HG03439 (cell line): ENCODE measurements at regions not wholly inside any gene's neighbourhood (a gene's known extent, or its start where the extent isn't known, plus 50 kb on each side); places are given as distances from the start of the nearest gene placed in this dataset.
"Not testable (repeated sequence)": the region's sequence is repeated elsewhere in the genome, so short reads cannot be mapped to it uniquely, and the experiment has no call there.

Source experiments
- ATAC-seq: cut with Tn5 transposase; IDR thresholded peaks from one replicate; pipeline ENCODE4 v1.9.1; 2021; ENCODE audit warnings: mild to moderate bottlenecking, moderate library complexity; ENCODE audit not compliant: unreplicated experiment

- ATAC-seq: no peak
Measured at GRCh38 chr4:162767083-162767482, 399.6 kb downstream of the NAF1 start.

GRCh38 chr4:162761965-162762364, 404.7 kb downstream of the NAF1 start:
- no peak for ATAC-seq

GRCh38 chr4:162740228-162740627, 426.5 kb downstream of the NAF1 start:
- ATAC-seq: not testable (repeated sequence)

GRCh38 chr4:162739596-162739995, 427.1 kb downstream of the NAF1 start:
- ATAC-seq: not testable (repeated sequence)

GRCh38 chr4:162732876-162733275, 433.8 kb downstream of the NAF1 start:
- no peak for ATAC-seq

GRCh38 chr4:162727766-162728165, 438.9 kb downstream of the NAF1 start:
- no peak for ATAC-seq

- no peak for ATAC-seq
Measured at GRCh38 chr4:162727232-162727631, 439.5 kb downstream of the NAF1 start.

- ATAC-seq: no peak
Measured at GRCh38 chr4:162715401-162715800, 451.3 kb downstream of the NAF1 start.

- ATAC-seq: no peak
Measured at GRCh38 chr4:162707962-162708361, 458.7 kb downstream of the NAF1 start.

- no peak for ATAC-seq
Measured at GRCh38 chr4:162706632-162707031, 460.1 kb downstream of the NAF1 start.

GRCh38 chr4:162706051-162706450, 460.6 kb downstream of the NAF1 start:
- no peak for ATAC-seq

- no peak for ATAC-seq
Measured at GRCh38 chr4:162705130-162705803, 461.4 kb downstream of the NAF1 start.

- no peak for ATAC-seq
Measured at GRCh38 chr4:162700815-162701361, 465.8 kb downstream of the NAF1 start.

- no peak for ATAC-seq
Measured at GRCh38 chr4:162700358-162700757, 466.3 kb downstream of the NAF1 start.

GRCh38 chr4:162699629-162700028, 467.1 kb downstream of the NAF1 start:
- ATAC-seq: no peak

GRCh38 chr4:162685410-162685809, 481.3 kb downstream of the NAF1 start:
- no peak for ATAC-seq

GRCh38 chr4:162684998-162685397, 481.7 kb downstream of the NAF1 start:
- ATAC-seq: no peak

GRCh38 chr4:162684371-162684700, 482.4 kb downstream of the NAF1 start:
- ATAC-seq: no peak

GRCh38 chr4:162683659-162684370, 482.9 kb downstream of the NAF1 start:
- ATAC-seq: peak; percentile 93

- ATAC-seq: no peak
Measured at GRCh38 chr4:162682651-162683050, 484.0 kb downstream of the NAF1 start.

- ATAC-seq: no peak
Measured at GRCh38 chr4:162681212-162681611, 485.5 kb downstream of the NAF1 start.

- ATAC-seq: no peak
Measured at GRCh38 chr4:162675661-162676060, 491.0 kb downstream of the NAF1 start.
